T-cell (primary cell): ENCODE measurements at regions not wholly inside any gene's neighbourhood (a gene's known extent, or its start where the extent isn't known, plus 50 kb on each side); places are given as distances from the start of the nearest gene placed in this dataset.

ENCODE experiments used
- ATAC-seq, 4 experiments: fragments of 200-7000 bp in 3 of 4; fragments of 150-1000 bp in 1 of 4; cut with Tn5 transposase; replicated peaks in 1 of 4; 1 replicate in 3 of 4; 2 replicates in 1 of 4; pipeline ENCODE4 v1.10.0; 2021; ENCODE audit warnings: moderate library complexity in 3 of 4, mild to moderate bottlenecking in 2 of 4, moderate number of reproducible peaks in 1 of 4
- CTCF ChIA-PET, 2 donors: fragments of 300-600 bp; sonication (Branson Sonifier 250); formaldehyde crosslinking; loops; one replicate each; lab custom pipeline; 2022; ENCODE audit warnings: antibody characterized with exemption in 2 of 2; lab: Charles Lee
- POLR2A ChIA-PET, 2 donors: fragments of 300-600 bp; sonication (Branson Sonifier 250); formaldehyde crosslinking; loops; one replicate each; lab custom pipeline; 2022; ENCODE audit warnings: antibody characterized with exemption in 2 of 2; lab: Charles Lee
- DNase-seq, 35 experiments: peaks; one replicate each; pipeline versions ENCODE4 v3.0.0 to v3.0.0-alpha.2; 2013 to 2023
- H3K27ac ChIP-seq: one replicate; pipeline ENCODE4 v1.5.1; 2013; ENCODE audit warnings: low read length
- H3K27me3 ChIP-seq, 2 experiments: replicated peaks in 1 of 2; 1 replicate in 1 of 2; 2 replicates in 1 of 2; pipeline versions ENCODE4 v1.6.1 to v1.7.0; 2013; ENCODE audit warnings: low read length in 1 of 2, mixed read lengths in 1 of 2; ENCODE audit not compliant: control insufficient read depth in 2 of 2, insufficient read depth in 2 of 2; ENCODE audit errors: extremely low read depth in 1 of 2
- H3K36me3 ChIP-seq, 2 donors: 1 replicate in 1 of 2; 2 replicates in 1 of 2; pipeline versions ENCODE4 v1.6.1 to v1.7.0; 2013; ENCODE audit warnings: low read length in 1 of 2; ENCODE audit not compliant: control insufficient read depth in 2 of 2, insufficient read depth in 1 of 2; ENCODE audit errors: extremely low read depth in 1 of 2
- H3K4me1 ChIP-seq, 2 experiments: 1 replicate in 1 of 2; 2 replicates in 1 of 2; pipeline versions ENCODE4 v1.6.1 to v1.7.0; 2013; ENCODE audit warnings: low read length in 2 of 2, mixed read lengths in 1 of 2; ENCODE audit not compliant: insufficient read depth in 2 of 2, control insufficient read depth in 1 of 2; ENCODE audit errors: extremely low read depth in 1 of 2
- H3K4me3 ChIP-seq, 2 donors: 1 replicate in 1 of 2; 2 replicates in 1 of 2; pipeline versions ENCODE4 v1.5.1 to v1.7.0; 2013; ENCODE audit warnings: mild to moderate bottlenecking in 2 of 2, low read length in 1 of 2, moderate library complexity in 1 of 2; ENCODE audit not compliant: control insufficient read depth in 1 of 2; ENCODE audit errors: extremely low read depth in 1 of 2
- H3K9me3 ChIP-seq: 2 replicates; pipeline ENCODE4 v1.7.0; 2013
- H3K27ac Mint-ChIP-seq, 2 donors: one replicate each; pipeline ENCODE4 v1.8.0; 2020 to 2021; ENCODE audit warnings: mild to moderate bottlenecking in 2 of 2, mixed read lengths in 2 of 2
- H3K27me3 Mint-ChIP-seq, 2 donors: one replicate each; pipeline ENCODE4 v1.8.0; 2021 to 2022; ENCODE audit warnings: mixed read lengths in 2 of 2
- H3K36me3 Mint-ChIP-seq: one replicate; pipeline ENCODE4 v1.8.0; 2021; ENCODE audit warnings: mixed read lengths
- H3K4me1 Mint-ChIP-seq, 3 donors: one replicate each; pipeline ENCODE4 v1.8.0; 2020 to 2022; ENCODE audit warnings: mixed read lengths in 3 of 3, mild to moderate bottlenecking in 1 of 3
- H3K4me3 Mint-ChIP-seq, 3 donors: one replicate each; pipeline ENCODE4 v1.8.0; 2020 to 2022; ENCODE audit warnings: mild to moderate bottlenecking in 3 of 3, mixed read lengths in 3 of 3, moderate library complexity in 3 of 3
- H3K9me3 Mint-ChIP-seq, 3 donors: one replicate each; pipeline ENCODE4 v1.8.0; 2020 to 2022; ENCODE audit warnings: mixed read lengths in 3 of 3
- WGBS: methylation state at CpG from one replicate; pipeline ENCODE4 v1.1.5; 2013; ENCODE audit warnings: missing lambda C conversion rate; ENCODE audit not compliant: insufficient coverage; 5-methylcytosine and 5-hydroxymethylcytosine counted together

- Histone ChIP-seq H3K36me3 (no peaks in the 10 kb centered on the region), H3K27me3 (no peaks in the 10 kb centered on the region), H3K4me3 (no peak overlapping the region), H3K27ac (no peak overlapping the region), H3K9me3 (no peaks in the 10 kb centered on the region), H3K4me1 (no peaks in the 10 kb centered on the region)
- ATAC-seq (no peak), DNase-seq (no peak)
- Mint-ChIP-seq H3K27ac (no peak overlapping the region), H3K4me3 (no peak overlapping the region), H3K27me3 (no peaks in the 10 kb centered on the region), H3K36me3 (no peaks in the 10 kb centered on the region), H3K9me3 (peaks cover 4 to 11% (median 5%) of the 10 kb centered on the region in 3 donors), H3K4me1 (no peaks in the 10 kb centered on the region)
- POLR2A ChIA-PET: no interaction called here
- CTCF ChIA-PET: no interaction called here
Observed at GRCh38 chr4:96639932-96640331, 800.0 kb downstream of the PDHA2 start.

- no peak overlapping the region for H3K4me3 Mint-ChIP-seq
- DNase-seq (no peak), ATAC-seq (no peak)
- Histone ChIP-seq H3K27me3 (no peaks in the 10 kb centered on the region), H3K27ac (no peak overlapping the region), H3K9me3 (no peaks in the 10 kb centered on the region), H3K4me1 (no peaks in the 10 kb centered on the region), H3K36me3 (no peaks in the 10 kb centered on the region), H3K4me3 (no peak overlapping the region)
- no peaks in the 10 kb centered on the region for H3K27me3 Mint-ChIP-seq
- ChIA-PET CTCF (no interaction called here), POLR2A (no interaction called here)
- H3K36me3 Mint-ChIP-seq: no peaks in the 10 kb centered on the region
- H3K9me3 Mint-ChIP-seq: peaks cover 7 to 17% (median 11%) of the 10 kb centered on the region in 3 donors
- no peak overlapping the region for H3K27ac Mint-ChIP-seq
- no peaks in the 10 kb centered on the region for H3K4me1 Mint-ChIP-seq
- WGBS: no CpG with 5 or more reads among the region's 2 CpGs
Observed at GRCh38 chr4:96642490-96642889, 802.6 kb downstream of the PDHA2 start.

GRCh38 chr4:96646146-96646545 lies 806.3 kb downstream of the PDHA2 start:
- WGBS: no CpG with 5 or more reads among the region's 1 CpG
- CTCF ChIA-PET: no interaction called here
- no peaks in the 10 kb centered on the region for H3K36me3 Mint-ChIP-seq

GRCh38 chr4:96649536-96649935 lies 809.6 kb downstream of the PDHA2 start:
- Mint-ChIP-seq H3K27me3 (no peaks in the 10 kb centered on the region), H3K27ac (no peak overlapping the region), H3K36me3 (no peaks in the 10 kb centered on the region), H3K9me3 (peaks cover 0 to 14% (median 9%) of the 10 kb centered on the region in 3 donors), H3K4me1 (no peaks in the 10 kb centered on the region), H3K4me3 (no peak overlapping the region)
- H3K4me3 ChIP-seq: no peak overlapping the region
- H3K27ac ChIP-seq: no peak overlapping the region
- H3K36me3 ChIP-seq: no peaks in the 10 kb centered on the region
- CTCF ChIA-PET: no interaction called here
- POLR2A ChIA-PET: no interaction called here
- DNase-seq (no peak), ATAC-seq (no peak)
- WGBS: no CpG with 5 or more reads among the region's 1 CpG
- H3K9me3 ChIP-seq: no peaks in the 10 kb centered on the region
- no peaks in the 10 kb centered on the region for H3K4me1 ChIP-seq
- no peaks in the 10 kb centered on the region for H3K27me3 ChIP-seq

More at GRCh38 chr4:96646146-96646545, 806.3 kb downstream of the PDHA2 start:
- H3K36me3 ChIP-seq: no peaks in the 10 kb centered on the region
- H3K27me3 ChIP-seq: no peaks in the 10 kb centered on the region
- Mint-ChIP-seq H3K27me3 (no peaks in the 10 kb centered on the region), H3K9me3 (peaks cover 4 to 19% (median 10%) of the 10 kb centered on the region in 3 donors), H3K4me1 (no peaks in the 10 kb centered on the region), H3K4me3 (no peak overlapping the region), H3K27ac (no peak overlapping the region)
- DNase-seq (no peak), ATAC-seq (no peak)
- H3K4me1 ChIP-seq: no peaks in the 10 kb centered on the region
- POLR2A ChIA-PET: no interaction called here
- no peaks in the 10 kb centered on the region for H3K9me3 ChIP-seq
- H3K4me3 ChIP-seq: no peak overlapping the region
- H3K27ac ChIP-seq: no peak overlapping the region

GRCh38 chr4:96652158-96652557 lies 812.3 kb downstream of the PDHA2 start:
- Mint-ChIP-seq H3K9me3 (peaks cover 0 to 6% (median 4%) of the 10 kb centered on the region in 3 donors), H3K27ac (no peak overlapping the region), H3K4me3 (no peak overlapping the region), H3K36me3 (no peaks in the 10 kb centered on the region), H3K27me3 (no peaks in the 10 kb centered on the region), H3K4me1 (no peaks in the 10 kb centered on the region)
- ChIA-PET CTCF (no interaction called here), POLR2A (no interaction called here)
- H3K9me3 ChIP-seq: no peaks in the 10 kb centered on the region
- H3K27me3 ChIP-seq: no peaks in the 10 kb centered on the region
- H3K4me3 ChIP-seq: no peak overlapping the region
- no peak overlapping the region for H3K27ac ChIP-seq
- H3K4me1 ChIP-seq: no peaks in the 10 kb centered on the region
- no CpG with 5 or more reads among the region's 1 CpG for WGBS
- no peaks in the 10 kb centered on the region for H3K36me3 ChIP-seq
- DNase-seq (no peak), ATAC-seq (no peak)

- Histone ChIP-seq H3K36me3 (no peaks in the 10 kb centered on the region), H3K4me1 (no peaks in the 10 kb centered on the region), H3K9me3 (no peaks in the 10 kb centered on the region), H3K27me3 (no peaks in the 10 kb centered on the region), H3K27ac (no peak overlapping the region), H3K4me3 (no peak overlapping the region)
- Mint-ChIP-seq H3K27ac (no peak overlapping the region), H3K4me3 (no peak overlapping the region), H3K4me1 (no peaks in the 10 kb centered on the region), H3K9me3 (peaks cover 0 to 7% (median 0%) of the 10 kb centered on the region in 3 donors), H3K36me3 (no peaks in the 10 kb centered on the region), H3K27me3 (no peaks in the 10 kb centered on the region)
- ChIA-PET POLR2A (no interaction called here), CTCF (no interaction called here)
- DNase-seq (no peak), ATAC-seq (no peak)
- WGBS: 91% methylated on average over 6 of the region's 7 CpGs
Observed at GRCh38 chr4:96652821-96653220, 812.9 kb downstream of the PDHA2 start.

GRCh38 chr4:96654045-96654444 lies 814.2 kb downstream of the PDHA2 start:
- Histone ChIP-seq H3K27ac (no peak overlapping the region), H3K36me3 (no peaks in the 10 kb centered on the region), H3K27me3 (no peaks in the 10 kb centered on the region), H3K9me3 (no peaks in the 10 kb centered on the region), H3K4me1 (no peaks in the 10 kb centered on the region), H3K4me3 (no peak overlapping the region)
- Mint-ChIP-seq H3K27ac (no peak overlapping the region), H3K27me3 (no peaks in the 10 kb centered on the region), H3K9me3 (peaks cover 0 to 8% (median 4%) of the 10 kb centered on the region in 3 donors), H3K4me1 (no peaks in the 10 kb centered on the region), H3K4me3 (no peak overlapping the region), H3K36me3 (no peaks in the 10 kb centered on the region)
- 73% methylated on average over 6 of the region's 6 CpGs for WGBS
- ATAC-seq (no peak), DNase-seq (no peak)
- ChIA-PET POLR2A (no interaction called here), CTCF (no interaction called here)
